Vagina (tissue), 2 donors: ENCODE measurements at regions not wholly inside any gene's neighbourhood (a gene's known extent, or its start where the extent isn't known, plus 50 kb on each side); places are given as distances from the start of the nearest gene placed in this dataset.

Experiments
- CTCF ChIP-seq, 3 experiments: fragments of 450-650 bp in 2 of 3; fragments of 200-600 bp in 1 of 3; sonication (generic) in 1 of 3; IDR thresholded peaks; one replicate each; pipeline ENCODE4 v1.5.1; 2017 to 2019; ENCODE audit warnings: antibody characterized with exemption in 3 of 3, mild to moderate bottlenecking in 2 of 3, moderate library complexity in 2 of 3
- POLR2A ChIP-seq, 2 donors: fragments of 450-650 bp; IDR thresholded peaks; one replicate each; pipeline ENCODE4 v1.6.1; 2017; ENCODE audit warnings: antibody characterized with exemption in 2 of 2, mild to moderate bottlenecking in 2 of 2, moderate library complexity in 2 of 2
- POLR2AphosphoS5 ChIP-seq, 2 donors: sonication (generic); formaldehyde crosslinking; IDR thresholded peaks; one replicate each; pipeline ENCODE4 v1.9.0; 2017; ENCODE audit warnings: antibody characterized with exemption in 2 of 2, mild to moderate bottlenecking in 2 of 2, low read depth in 1 of 2; ENCODE audit not compliant: insufficient read depth in 1 of 2

- no peak for TF ChIP-seq CTCF (IDR thresholded peaks at IDR 0.05)
- TF ChIP-seq POLR2A (IDR thresholded peaks at IDR 0.05), result no peak
- no peak for TF ChIP-seq POLR2AphosphoS5 (IDR thresholded peaks at IDR 0.05; ENCODE audit: insufficient read depth in 1 of 2, low read depth in 1 of 2)
These were observed 860.5 kb downstream of the TBC1D32 start for GRCh38 chr6:120473804-120474203.
